ENCODE measurements at regions not wholly inside any gene's neighbourhood (a gene's known extent, or its start where the extent isn't known, plus 50 kb on each side); places are given as distances from the start of the nearest gene placed in this dataset.

DNA sequence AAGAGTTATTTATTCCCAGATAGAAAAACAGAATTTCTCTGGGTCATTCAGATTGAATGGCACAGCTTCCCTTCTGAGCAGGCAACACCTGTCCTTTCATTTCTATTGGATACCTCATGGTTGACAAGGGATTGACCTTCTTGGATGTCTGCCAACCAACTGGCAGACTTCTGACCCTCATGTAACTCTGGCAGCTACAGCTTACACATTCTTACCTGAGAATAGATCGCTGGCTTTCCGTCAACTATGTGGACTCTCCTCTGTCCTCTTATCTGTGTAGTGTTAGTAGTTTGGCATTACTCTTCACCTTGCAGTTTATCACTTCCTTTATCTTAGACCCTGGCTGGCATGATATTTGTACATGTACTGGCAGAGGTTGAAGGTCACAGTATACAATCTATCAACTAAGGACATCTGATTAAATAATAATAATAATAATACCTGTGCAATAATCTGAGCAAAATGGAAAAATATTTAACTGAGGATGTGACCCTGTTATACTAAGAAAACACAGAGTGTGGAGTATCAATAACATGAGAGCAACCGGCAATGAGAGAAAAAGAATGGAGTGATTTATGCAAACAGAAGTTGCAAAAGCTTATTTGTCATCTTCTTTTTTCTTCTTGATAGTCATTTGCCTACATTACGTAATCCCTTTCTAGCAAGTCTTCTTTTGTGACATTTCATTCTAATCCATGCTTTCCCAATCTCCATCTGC lies 1118.2 kb downstream of the ARAP2 start:
- ChIA-PET POLR2A (no interaction called here), CTCF (ENCODE audit: unreplicated experiment) (no interaction called here)
- no TSS peak for BruUV-seq (replicated peaks)
- Histone ChIP-seq H3K4me3 (ENCODE audit: low read depth, low read length, poor library complexity, severe bottlenecking) (no peak overlapping the region), H2AFZ (ENCODE audit: low read length) (no peak overlapping the region), H4K20me1 (ENCODE audit: insufficient read depth, low read length) (no peaks in the 10 kb centered on the region), H3K36me3 (ENCODE audit: insufficient read depth, low read length) (no peaks in the 10 kb centered on the region), H3K79me2 (ENCODE audit: insufficient read depth, low read depth, low read length) (no peaks in the 10 kb centered on the region), H3K9me3 (ENCODE audit: low read length) (no peaks in the 10 kb centered on the region), H3K9me2 (ENCODE audit: insufficient read depth, low read length) (no peaks in the 10 kb centered on the region), H3K4me2 (ENCODE audit: low read length) (no peak overlapping the region), H3K4me1 (ENCODE audit: insufficient read depth, low read length, poor library complexity, severe bottlenecking) (no peaks in the 10 kb centered on the region), H3K27ac (ENCODE audit: low read depth, low read length, poor library complexity, severe bottlenecking) (no peak overlapping the region)
- intact Hi-C loops (cut with micrococcal nuclease; ENCODE audit: unreplicated experiment): no loop called here
- no peak for TF ChIP-seq EZH2phosphoT487 (IDR thresholded peaks at IDR 0.05; ENCODE audit: borderline replicate concordance, low read depth, low read length)
- TF ChIP-seq, protein P1, sequence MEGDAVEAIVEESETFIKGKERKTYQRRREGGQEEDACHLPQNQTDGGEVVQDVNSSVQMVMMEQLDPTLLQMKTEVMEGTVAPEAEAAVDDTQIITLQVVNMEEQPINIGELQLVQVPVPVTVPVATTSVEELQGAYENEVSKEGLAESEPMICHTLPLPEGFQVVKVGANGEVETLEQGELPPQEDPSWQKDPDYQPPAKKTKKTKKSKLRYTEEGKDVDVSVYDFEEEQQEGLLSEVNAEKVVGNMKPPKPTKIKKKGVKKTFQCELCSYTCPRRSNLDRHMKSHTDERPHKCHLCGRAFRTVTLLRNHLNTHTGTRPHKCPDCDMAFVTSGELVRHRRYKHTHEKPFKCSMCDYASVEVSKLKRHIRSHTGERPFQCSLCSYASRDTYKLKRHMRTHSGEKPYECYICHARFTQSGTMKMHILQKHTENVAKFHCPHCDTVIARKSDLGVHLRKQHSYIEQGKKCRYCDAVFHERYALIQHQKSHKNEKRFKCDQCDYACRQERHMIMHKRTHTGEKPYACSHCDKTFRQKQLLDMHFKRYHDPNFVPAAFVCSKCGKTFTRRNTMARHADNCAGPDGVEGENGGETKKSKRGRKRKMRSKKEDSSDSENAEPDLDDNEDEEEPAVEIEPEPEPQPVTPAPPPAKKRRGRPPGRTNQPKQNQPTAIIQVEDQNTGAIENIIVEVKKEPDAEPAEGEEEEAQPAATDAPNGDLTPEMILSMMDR (conservative IDR thresholded peaks at IDR 0.05; ENCODE audit: low read length): no peak
- no peak for DNase-seq (ENCODE audit: low spot score)

DNA sequence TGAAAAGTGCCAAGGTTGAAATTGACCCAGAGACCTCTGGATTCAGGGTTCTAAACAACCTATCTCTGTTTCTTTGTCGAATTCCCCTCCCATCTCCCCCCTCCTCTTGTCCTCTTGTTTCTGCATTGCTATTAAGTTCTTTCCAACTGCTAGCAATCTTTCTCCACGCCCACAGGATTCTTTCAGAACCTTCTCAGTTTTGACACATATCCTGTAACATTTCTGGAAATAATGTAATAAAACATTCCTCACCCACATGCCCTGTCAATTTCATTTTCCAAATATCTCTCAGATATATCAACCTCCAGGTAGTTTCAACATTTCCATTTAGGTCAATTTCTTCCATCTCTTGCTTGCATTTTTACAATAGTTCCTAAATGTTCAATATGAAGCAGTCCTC lies 1105.9 kb downstream of the ARAP2 start:
- Histone ChIP-seq H3K79me2 (ENCODE audit: insufficient read depth, low read depth, low read length) (no peaks in the 10 kb centered on the region), H3K4me3 (ENCODE audit: low read depth, low read length, poor library complexity, severe bottlenecking) (no peak overlapping the region), H3K9me3 (ENCODE audit: low read length) (no peaks in the 10 kb centered on the region), H3K9me2 (ENCODE audit: insufficient read depth, low read length) (no peaks in the 10 kb centered on the region), H3K4me2 (ENCODE audit: low read length) (no peak overlapping the region), H2AFZ (ENCODE audit: low read length) (no peak overlapping the region), H3K4me1 (ENCODE audit: insufficient read depth, low read length, poor library complexity, severe bottlenecking) (no peaks in the 10 kb centered on the region), H4K20me1 (ENCODE audit: insufficient read depth, low read length) (no peaks in the 10 kb centered on the region), H3K36me3 (ENCODE audit: insufficient read depth, low read length) (no peaks in the 10 kb centered on the region), H3K27ac (ENCODE audit: low read depth, low read length, poor library complexity, severe bottlenecking) (no peak overlapping the region)
- CTCF ChIA-PET (ENCODE audit: unreplicated experiment): no interaction called here
- no peak for DNase-seq (ENCODE audit: low spot score)
- POLR2A ChIA-PET: no interaction called here
- TF ChIP-seq, protein P1 (conservative IDR thresholded peaks at IDR 0.05; ENCODE audit: low read length): no peak
- TF ChIP-seq EZH2phosphoT487 (IDR thresholded peaks at IDR 0.05; ENCODE audit: borderline replicate concordance, low read depth, low read length): no peak
- BruUV-seq (replicated peaks): no TSS peak
- intact Hi-C loops (cut with micrococcal nuclease; ENCODE audit: unreplicated experiment): no loop called here

GRCh38 chr4:35147761-35148160 lies 1096.6 kb downstream of the ARAP2 start:
- ChIA-PET CTCF (ENCODE audit: unreplicated experiment) (no interaction called here), POLR2A (no interaction called here)
- Histone ChIP-seq H3K36me3 (ENCODE audit: insufficient read depth, low read length) (no peaks in the 10 kb centered on the region), H3K9me2 (ENCODE audit: insufficient read depth, low read length) (no peaks in the 10 kb centered on the region), H3K27ac (ENCODE audit: low read depth, low read length, poor library complexity, severe bottlenecking) (no peak overlapping the region), H2AFZ (ENCODE audit: low read length) (no peak overlapping the region), H3K4me2 (ENCODE audit: low read length) (no peak overlapping the region), H3K4me1 (ENCODE audit: insufficient read depth, low read length, poor library complexity, severe bottlenecking) (no peaks in the 10 kb centered on the region), H4K20me1 (ENCODE audit: insufficient read depth, low read length) (no peaks in the 10 kb centered on the region), H3K79me2 (ENCODE audit: insufficient read depth, low read depth, low read length) (no peaks in the 10 kb centered on the region), H3K4me3 (ENCODE audit: low read depth, low read length, poor library complexity, severe bottlenecking) (no peak overlapping the region), H3K9me3 (ENCODE audit: low read length) (no peaks in the 10 kb centered on the region)
- TF ChIP-seq EZH2phosphoT487 (IDR thresholded peaks at IDR 0.05; ENCODE audit: borderline replicate concordance, low read depth, low read length): no peak
- TF ChIP-seq, protein P1 (conservative IDR thresholded peaks at IDR 0.05; ENCODE audit: low read length): no peak
- DNase-seq (ENCODE audit: low spot score): no peak
- no TSS peak for BruUV-seq (replicated peaks)
- intact Hi-C loops (cut with micrococcal nuclease; ENCODE audit: unreplicated experiment): no loop called here
